HG03575 (cell line): ENCODE measurements at regions not wholly inside any gene's neighbourhood (a gene's known extent, or its start where the extent isn't known, plus 50 kb on each side); places are given as distances from the start of the nearest gene placed in this dataset.
"Not testable (repeated sequence)": the region's sequence is repeated elsewhere in the genome, so short reads cannot be mapped to it uniquely, and the experiment has no call there.

Experiments used
- ATAC-seq: cut with Tn5 transposase; IDR thresholded peaks from one replicate; pipeline ENCODE4 v1.9.1; 2021; ENCODE audit not compliant: unreplicated experiment, insufficient number of reproducible peaks, low FRiP score; ENCODE audit errors: extremely low read depth

DNA sequence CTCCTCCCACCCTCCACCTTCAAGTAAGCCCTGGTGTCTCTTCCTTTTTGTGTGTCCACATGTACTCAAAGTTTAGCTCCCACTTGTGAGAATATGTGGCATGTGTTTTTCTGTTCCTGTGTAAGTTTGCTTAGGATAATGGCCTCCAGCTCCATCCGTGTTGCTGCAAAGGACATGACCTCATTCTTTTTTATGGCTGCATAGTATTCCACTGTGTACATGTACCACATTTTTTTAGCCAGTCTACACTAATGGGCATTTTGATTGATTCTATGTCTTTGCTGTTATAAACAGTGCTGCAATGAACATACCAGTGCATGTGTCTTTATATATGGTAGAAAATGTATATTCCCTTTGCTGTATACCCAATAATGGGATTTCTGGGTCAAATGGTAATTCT, 710.9 kb downstream of the CCSER2 start:
- no peak for ATAC-seq

DNA sequence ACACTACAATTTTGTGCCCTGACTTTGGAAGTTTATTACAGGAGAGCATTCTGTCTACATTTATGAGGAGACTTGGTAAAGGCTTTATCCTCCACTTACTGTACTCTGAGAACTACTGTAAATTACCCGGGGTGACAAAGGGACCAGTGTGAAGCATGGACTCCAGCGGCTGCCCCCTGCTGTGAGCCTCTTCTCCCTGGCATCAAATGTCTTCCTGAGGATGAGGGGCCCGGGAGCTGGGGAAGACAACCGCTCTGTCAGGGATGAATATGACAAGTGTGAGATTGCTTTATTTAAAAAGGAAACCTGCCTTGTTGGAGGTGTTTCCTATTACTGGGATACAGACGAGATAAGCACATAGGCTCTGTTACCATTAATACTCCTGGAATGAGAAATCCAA, 714.8 kb downstream of the CCSER2 start:
- no peak for ATAC-seq

DNA sequence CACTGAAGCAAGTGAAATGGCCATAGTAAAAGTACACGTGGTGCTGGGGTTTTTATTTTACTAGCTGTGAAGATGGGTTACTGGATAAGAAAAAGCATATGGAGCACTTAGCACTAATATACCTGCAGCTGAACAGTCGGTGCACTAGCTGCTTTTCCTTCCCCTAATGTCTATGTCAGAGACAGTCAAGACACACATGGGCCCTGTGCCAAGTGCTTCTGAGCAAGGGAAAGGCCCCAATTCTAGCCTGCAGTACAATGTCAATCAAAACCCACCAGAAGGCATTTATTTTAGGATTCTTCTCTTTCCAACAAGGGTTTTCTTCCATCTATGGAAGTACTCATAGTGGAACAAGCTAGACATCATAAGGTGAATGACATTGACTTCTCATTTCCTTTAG, 716.7 kb downstream of the CCSER2 start:
- no peak for ATAC-seq

DNA sequence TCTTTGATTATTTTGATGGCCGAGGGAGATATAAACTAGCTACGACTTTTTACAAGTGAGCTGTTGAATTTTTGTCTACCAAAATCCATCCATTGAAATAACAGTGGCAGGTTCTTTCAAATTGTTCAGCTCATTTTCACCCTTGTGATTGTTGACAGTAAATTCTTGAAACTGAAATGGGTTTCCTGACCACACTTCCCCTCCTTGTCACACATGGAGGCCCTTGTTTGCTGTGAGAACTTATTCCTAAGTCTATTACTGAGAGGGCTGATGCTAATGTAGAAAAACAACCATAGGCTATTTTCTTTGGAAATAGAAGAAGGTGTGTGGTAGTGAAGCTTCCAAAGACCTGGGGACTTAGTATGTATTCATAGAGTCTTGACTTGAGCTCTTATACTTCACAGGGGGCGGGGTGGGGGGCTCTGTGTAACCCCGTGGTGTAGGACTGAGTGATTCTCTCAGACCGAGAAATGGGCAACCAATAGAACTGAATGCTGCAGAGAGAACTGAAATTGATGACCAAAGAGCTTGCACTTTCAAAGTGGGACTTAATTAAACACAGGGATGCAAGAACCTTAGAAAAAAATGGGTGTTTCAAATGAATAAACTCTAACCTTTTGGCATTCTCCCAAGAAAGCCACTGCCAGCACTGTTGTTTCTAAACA, 718.9 kb downstream of the CCSER2 start:
- ATAC-seq = no peak

DNA sequence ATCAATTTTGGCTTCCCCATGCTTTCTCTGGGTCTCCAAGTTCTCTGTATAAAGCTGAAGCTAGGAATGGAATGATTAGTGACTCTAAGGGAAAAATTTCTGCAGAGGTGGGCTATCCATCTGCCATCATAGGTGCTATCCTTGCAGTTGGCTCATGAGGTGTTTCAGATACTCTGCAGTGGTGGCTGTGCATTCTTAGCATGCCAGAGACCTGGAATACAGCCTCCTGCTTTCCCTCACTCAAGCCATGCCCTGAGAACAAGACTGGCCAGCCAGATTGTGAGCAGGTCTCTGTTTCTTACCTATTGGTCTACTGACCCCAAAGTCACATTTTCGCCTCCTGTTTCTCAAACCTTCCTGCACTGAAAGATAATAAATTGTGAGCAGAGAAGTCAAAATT, 719.6 kb downstream of the CCSER2 start:
- ATAC-seq = no peak

DNA sequence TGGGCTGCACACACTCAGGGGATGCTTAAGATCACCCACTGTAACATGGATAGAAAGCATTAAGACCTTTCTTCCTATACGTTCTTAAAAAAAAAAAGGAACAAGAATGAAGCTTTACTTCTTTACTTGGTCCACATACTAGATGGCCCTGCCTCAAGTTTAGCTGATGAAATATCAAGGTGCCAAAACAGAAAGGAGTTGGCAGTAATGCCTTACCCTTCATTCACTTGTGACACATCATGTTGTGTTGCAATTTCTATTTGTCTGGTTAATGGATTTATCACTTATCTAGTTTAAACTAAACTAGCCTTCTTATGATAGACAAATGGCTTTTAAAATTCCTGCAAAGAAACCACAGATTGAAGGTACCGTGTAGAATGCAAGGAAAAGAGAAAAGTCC, 720.3 kb downstream of the CCSER2 start:
- ATAC-seq = no peak

DNA sequence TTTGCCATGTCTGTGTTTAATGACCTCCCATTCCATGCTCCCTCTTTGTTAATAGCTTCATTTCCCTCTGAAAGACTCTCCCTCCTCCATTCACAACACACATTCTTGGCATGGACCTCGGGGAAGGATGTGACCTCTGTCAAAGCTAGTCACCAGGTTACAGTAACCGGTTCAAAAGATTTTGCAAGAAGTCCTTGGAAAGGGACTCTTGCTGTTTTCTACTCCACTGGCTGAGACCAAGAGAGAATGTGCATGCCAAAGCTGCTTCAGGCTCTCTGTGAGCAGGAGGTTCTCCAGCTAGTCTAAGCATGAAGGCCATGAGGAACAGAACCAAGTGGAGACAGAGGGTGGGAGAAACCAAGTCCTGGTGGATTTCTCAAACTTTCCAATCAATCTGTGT, 732.6 kb downstream of the CCSER2 start:
- no peak for ATAC-seq

DNA sequence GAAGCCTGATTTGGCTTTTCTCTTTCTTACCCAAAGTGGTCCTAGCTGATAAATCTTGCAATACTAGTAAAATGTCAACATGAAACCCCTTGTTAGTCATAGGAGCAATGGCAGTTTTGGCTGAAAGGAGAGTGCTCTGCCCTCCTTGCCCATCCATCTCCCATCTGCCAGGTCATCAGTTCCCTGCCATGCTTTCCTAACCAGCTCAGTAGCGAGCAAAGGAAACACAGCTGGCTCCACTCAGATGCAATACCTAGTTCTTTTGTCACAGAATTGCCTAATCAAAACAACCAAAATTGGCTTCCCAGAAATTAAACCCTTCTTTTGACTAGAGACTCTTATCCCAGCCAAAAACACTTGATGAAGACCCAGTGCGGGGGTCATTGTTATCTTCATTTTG, 733.0 kb downstream of the CCSER2 start:
- no peak for ATAC-seq

DNA sequence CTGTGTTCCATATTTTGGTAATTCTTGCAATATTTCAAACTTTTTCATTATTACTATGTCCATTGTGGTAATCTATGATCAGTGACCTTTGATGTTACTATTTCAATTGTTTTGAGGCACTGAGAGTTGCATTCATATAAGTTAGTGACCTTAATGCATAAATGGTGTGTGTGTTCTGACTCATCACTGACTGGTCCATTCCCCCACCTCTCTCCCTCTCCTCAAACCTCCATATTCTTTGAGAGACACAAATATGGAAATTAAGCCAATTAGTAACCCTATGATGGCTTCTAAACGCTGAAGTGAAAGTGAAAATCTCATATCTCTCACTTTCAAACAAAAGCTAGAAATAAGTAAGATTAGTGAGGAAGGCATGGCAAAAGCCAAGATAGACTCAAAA, 739.6 kb downstream of the CCSER2 start:
- no peak for ATAC-seq

DNA sequence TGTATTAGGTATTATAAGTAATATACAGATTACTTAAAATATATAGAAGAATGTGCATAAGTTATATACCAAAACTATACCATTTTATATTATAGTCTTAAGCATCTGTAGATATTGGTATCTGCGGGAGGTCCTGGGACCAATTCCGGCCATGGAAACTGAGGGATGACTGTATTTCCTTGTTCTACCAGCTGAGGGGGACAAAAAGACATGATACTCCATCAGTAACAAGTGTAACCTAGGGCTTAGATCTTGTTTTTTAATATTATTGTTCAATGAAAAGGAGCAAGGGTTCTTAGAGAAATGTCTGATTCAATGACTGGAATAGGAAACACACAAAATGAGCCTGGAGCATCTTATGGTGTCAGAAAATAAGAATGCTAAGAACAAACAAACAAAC, 752.5 kb downstream of the CCSER2 start:
- no peak for ATAC-seq

DNA sequence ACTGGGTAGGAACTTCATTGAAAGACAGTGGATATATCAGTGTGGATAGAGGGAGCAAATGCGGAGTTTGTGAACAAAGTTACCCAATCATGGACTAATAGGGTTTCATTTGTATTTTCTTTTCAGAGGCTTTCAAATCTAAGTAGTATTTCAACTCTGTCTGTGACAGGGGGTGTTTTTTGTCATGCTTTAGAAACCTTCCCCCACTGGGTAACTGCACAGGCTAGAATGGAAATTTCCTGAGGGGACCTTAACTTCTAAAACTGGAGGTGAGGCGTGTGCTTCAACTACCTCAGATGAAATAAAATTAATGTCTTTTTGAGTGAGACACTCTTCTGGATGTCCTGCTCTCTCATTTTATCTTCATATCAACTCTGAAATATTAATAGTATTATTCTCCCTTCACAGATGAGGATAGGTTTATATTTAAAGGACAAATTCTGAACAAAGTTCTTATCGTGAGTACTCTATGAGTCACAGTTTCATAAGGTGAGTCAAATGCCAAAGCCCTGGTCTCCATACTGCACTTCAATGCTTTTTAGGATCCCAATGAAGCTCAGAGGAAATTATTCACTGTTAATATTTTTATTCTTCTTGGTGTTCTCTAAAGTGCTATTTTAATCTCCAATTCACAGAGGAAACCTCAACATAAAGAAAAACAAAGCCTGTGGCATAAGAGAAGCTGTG, 770.6 kb downstream of the CCSER2 start:
- no peak for ATAC-seq

DNA sequence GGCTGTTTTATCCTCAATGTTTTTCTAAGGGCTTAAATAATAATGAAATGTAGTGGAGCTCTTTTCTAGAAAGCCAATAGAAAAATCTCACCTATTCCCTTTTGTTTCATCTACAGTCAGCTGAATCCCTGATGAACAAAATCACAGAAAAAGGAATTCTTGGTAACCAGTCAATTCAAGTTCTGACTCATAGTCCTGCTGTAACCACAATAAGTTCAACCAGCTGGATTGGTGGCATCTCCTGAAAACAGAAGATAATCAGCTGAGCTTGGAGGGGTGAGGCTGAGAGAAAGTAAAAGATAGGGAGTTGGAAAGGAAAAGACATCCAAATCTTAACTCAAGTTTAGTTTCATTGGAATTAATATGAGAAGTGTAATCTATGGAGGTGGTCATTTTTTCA, 772.1 kb downstream of the CCSER2 start:
- no peak for ATAC-seq

DNA sequence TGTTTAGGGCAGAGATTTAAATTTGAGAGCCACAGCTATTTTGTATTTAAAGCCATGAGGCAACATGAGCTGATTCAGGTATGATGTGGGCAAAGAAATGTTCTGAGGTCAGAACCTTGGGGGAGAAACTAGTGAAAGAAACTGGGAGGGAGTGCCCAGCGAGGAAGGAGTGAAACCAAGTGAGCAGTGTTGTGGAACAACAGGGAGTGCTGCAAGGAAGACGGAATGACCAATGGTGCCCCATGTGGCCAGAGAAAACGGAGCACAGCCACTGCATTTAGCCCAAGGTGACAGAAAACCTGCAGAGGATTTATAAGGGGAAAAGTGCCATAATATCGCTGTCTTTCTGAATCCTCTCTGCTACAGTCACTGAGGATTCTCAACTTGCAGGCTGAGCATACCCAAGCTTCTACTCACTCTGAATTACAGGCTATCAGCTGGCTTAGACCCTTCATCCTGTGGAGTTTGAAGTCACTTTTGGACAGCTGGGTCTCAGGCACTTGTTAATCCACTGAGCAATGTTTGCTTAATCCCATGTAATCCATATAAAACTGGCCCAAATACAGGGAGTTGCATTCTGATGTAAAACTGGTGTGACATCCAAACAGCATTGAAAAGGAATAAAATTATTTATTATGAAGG, 777.3 kb downstream of the CCSER2 start:
- ATAC-seq = no peak

DNA sequence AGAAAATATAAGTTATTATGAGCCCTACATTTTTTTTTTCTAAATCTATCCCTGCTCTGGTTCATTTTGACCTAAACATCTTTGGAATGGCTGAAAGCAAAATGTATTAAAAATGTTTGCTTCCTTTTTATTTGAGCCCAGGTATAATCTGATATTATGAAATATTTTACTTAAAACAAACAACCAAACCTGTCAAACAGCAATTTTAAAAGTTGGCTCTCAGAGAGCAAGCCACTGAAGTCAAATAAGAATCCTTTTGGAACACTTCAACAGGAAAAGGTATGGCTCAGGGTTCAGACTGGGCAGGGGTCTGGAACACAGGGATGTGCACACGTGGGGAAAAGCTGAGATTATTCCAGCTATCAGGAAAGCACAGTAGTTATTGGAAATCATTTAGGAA, 782.9 kb downstream of the CCSER2 start:
- no peak for ATAC-seq

DNA sequence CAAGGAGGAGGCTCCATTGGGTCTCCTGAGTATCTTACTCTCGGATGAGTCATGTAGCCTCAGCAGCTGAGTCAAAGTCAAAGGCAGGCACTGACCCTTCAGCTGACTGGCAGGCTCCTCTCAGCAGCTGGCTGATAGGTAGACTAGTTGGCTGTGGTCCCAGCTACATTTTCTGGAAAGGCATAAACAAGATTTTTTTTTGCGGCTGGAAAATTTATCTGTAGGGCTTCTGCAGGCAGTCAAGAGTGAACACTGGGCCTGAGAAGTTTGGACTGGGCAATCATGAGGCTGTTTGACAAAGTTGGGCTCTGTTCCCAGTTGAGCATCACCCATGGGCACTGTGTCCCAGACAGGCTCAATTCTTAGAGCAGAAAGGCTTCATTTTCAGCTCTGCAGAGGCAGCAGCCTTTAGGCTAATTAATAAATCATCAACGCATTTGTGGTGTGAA, 796.2 kb downstream of the CCSER2 start:
- no peak for ATAC-seq

DNA sequence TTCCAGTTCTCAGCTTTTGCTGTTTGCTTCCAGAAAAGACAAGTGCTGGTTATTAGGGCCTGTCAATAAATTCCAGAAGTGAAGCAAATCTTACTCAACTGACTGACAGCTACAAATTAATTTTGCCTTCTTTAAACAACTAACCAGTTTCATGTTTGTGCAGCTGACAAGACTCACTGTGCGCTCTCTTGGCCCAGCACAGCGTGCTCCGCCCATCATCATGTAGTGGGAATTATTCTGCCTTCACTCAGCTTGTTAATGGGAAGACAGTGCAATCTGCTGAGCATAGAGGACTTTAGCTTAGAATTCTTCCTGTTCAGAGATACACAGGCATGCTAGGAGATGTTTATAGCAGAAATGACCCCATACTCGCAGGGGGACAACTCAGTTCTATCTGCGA, 808.9 kb downstream of the CCSER2 start:
- no peak for ATAC-seq

DNA sequence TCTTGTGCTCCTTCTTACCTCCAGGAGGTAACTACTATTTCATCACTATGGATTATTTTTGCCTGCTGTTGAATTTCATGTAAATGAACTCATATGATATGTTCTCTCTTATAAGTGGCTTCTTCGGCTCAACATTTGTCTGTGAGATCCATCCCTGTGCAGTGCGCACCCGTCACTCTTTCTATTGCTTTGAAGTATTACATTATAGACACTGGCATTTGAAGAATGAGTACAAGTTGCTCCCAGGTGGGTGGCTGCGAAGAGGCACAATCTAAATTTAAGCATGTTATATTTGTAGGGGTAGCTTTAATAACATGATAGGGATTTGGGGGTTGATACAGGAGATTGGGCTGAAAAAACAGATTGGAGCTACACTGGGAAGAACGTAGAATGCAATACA, 809.7 kb downstream of the CCSER2 start:
- no peak for ATAC-seq

DNA sequence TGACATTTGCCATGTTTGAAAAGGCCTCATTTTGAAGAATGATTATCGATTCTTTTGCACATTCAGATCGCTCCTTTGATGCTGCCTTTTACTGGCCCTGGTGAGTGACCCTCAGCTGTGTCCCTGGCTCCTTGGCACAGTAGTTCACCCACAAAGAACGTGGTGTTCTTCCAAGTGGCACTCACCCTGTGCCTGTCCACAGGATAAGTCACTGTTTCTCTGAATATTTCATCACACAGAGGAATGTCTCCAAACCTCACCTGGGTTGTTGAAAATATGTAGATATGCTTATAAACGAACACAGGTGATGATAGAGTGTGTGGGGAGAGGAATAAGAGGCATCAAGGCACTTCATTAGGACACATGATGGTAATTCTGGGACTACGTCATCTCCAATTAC, 810.7 kb downstream of the CCSER2 start:
- ATAC-seq = no peak

DNA sequence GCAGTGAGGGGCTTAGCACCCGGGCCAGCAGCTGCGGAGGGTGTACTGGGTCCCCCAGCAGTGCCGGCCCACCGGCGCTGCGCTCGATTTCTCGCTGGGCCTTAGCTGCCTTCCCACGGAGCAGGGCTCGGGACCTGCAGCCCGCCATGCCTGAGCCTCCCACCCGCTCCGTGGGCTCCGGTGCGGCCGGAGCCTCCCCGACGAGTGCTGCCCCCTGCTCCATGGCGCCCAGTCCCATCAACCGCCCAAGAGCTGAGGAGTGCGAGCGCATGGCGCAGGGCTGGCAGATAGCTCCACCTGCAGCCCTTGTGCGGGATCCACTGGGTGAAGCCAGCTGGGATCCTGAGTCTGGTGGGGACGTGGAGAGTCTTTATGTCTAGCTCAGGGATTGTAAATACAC, 813.1 kb downstream of the CCSER2 start:
- ATAC-seq = not testable (repeated sequence)

DNA sequence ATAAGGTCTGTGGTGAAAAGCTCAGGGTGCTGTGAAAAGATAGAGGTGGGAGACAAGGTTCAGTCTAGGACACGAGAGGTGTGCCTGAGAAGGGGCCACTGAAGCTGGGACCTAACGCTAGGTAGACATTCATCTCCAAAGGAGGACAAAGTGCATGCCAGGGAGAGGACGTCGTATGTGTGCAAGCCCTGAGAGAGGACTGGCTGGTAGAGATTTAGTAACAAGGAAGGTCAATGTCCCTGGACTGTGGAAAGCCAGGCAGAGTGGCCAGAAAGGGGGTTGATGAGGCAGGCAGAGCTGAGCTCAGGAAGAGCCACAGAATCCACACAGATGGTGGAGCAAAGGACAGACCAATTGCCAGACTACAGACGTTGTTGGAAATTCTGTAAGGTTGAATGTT, 817.6 kb downstream of the CCSER2 start:
- no peak for ATAC-seq
